GM12801 (cell line): ENCODE measurements at regions not wholly inside any gene's neighbourhood (a gene's known extent, or its start where the extent isn't known, plus 50 kb on each side); places are given as distances from the start of the nearest gene placed in this dataset.

ENCODE experiments used
- TF ChIP-seq, protein P1 (sequence below): IDR thresholded peaks from one replicate; pipeline ENCODE4 v1.5.1; 2011; ENCODE audit warnings: control low read depth; ENCODE audit not compliant: insufficient read length; ENCODE audit errors: extremely low read depth

DNA sequence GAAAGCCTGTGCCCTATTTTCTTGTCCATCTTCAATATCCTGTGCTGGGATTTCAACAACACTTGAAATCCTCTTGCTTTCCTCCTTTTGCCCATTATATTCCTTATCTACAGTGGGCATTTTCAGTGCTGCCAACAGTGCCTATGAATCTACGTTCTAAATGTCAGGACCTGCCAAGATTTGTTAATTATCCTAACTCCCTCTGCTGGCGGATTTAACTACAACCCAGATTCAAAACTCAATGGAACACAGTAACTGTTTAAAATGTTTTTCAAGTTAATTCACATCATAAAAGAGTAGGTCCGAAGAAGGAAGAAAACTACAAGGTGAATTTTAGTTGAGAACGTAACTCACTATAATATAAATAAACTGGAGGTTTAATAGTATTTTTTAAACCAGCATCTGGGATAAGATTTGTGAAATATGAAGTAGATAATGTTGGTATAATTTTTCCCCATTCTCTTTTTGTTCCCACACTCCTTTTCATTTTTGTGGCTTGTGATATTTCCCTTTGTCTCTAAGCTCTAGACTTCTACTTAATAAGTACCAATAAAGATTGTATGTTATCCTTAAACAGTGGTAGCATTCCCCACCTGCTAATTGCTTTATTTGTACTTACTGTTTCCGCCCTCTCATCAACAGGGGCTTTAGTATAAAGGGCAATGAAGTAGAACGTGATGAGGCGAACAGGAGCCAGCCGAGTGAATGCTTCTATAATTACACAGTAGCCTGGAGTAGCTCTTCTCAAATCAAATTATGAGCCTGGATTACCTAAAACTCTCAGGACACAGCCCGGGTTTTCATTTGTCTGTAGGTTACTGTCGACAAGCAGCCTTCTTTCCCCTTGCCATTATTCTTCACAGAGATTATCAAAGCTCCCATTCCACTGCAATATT lies 302.5 kb upstream of the ATP11B start:
- TF ChIP-seq, protein P1, sequence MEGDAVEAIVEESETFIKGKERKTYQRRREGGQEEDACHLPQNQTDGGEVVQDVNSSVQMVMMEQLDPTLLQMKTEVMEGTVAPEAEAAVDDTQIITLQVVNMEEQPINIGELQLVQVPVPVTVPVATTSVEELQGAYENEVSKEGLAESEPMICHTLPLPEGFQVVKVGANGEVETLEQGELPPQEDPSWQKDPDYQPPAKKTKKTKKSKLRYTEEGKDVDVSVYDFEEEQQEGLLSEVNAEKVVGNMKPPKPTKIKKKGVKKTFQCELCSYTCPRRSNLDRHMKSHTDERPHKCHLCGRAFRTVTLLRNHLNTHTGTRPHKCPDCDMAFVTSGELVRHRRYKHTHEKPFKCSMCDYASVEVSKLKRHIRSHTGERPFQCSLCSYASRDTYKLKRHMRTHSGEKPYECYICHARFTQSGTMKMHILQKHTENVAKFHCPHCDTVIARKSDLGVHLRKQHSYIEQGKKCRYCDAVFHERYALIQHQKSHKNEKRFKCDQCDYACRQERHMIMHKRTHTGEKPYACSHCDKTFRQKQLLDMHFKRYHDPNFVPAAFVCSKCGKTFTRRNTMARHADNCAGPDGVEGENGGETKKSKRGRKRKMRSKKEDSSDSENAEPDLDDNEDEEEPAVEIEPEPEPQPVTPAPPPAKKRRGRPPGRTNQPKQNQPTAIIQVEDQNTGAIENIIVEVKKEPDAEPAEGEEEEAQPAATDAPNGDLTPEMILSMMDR, result no peak

DNA sequence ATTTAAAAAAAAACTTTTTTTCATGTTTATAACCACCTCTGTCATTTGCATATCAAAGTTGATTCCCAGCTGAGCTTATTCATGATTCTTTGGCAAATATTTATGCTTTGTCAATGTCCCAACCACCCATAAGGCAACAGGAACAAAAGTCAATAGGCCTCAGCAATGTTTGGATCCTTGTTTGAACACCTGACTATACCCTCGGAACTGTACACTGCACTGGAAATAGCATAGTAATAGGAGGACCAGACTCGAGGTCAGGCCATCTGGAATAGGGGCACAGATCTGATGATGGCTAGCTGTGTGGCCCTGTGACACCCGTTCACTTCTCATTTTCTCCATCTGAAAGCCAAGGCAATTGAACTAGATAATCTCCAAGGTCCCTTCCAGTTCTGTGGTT lies 301.7 kb upstream of the ATP11B start:
- TF ChIP-seq, protein P1, result no peak

DNA sequence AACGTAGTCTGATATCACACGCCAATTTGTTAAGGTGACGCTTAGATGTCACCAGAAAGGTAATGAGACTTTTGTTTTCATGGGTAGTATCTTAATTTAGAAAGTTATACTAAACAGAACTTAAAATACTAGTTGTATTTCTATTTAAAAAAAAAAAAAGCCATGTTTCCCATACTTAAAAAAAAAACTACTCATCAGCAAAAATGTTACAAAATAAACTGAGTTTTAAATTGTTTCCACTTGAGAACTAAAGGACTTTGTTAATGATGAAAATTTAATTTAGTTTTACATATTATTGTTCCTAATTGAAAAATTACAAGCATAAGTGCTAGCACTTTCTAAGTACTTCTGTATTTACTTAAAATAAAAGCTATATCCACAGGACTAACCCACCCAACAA lies 300.8 kb upstream of the ATP11B start:
- TF ChIP-seq, protein P1, result no peak

DNA sequence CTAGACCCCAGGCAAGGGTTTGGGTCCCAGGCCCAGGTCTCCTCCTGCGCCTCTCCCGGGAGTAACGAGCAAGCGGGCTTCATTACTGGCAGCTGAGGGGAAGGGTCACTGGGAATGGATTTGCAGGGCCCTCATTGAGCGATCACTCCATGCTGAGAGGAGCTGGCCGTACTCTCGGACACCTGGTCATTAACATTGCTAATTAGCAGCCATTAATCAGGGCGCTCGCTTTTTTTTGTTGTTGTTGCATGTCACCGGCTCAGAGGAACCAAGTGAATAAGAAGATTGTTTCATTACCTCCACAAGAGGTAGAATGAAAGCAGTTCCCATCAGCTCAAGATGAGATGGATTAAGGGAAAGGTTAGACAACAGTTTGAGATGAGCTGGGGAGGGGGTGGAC lies 293.0 kb upstream of the ATP11B start:
- TF ChIP-seq, protein P1, result no peak

DNA sequence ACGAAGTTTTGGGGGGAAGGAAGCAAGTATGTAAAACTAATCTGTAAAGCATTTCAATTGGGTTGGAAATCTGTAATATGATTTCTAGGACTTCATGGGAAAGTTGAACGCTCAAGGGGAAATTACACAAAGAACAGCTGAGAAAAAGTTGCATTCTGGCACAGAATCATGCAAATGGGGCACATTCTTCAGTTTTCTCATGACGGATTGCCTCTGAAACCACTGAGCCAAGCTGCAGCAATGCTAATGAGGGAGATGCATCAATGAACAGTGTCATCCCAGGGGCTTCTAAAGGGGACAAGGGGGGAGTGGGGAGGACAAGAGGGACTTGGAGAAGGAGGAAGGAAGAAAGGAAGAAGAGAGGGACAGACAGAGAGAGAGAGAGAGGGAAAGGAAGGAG lies 291.4 kb upstream of the ATP11B start:
- TF ChIP-seq, protein P1, result no peak

DNA sequence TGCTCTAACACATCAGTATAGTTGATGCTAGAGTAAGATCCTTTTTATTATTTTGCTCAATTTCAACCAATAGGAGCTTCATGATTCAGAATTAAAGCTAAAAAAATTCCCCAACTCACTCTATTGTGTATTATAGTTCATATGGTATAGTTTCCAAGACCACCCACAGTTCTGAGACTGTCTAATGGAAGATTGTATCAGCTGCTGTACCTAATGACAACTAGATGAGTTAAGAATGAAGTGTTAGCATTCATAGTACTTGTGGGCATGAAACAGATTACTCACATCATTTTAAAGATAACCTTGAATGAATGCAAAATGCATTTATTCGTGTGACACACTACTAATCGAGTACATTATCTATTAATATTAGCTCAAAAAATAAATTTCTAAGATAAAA lies 289.9 kb upstream of the ATP11B start:
- TF ChIP-seq, protein P1, result no peak

DNA sequence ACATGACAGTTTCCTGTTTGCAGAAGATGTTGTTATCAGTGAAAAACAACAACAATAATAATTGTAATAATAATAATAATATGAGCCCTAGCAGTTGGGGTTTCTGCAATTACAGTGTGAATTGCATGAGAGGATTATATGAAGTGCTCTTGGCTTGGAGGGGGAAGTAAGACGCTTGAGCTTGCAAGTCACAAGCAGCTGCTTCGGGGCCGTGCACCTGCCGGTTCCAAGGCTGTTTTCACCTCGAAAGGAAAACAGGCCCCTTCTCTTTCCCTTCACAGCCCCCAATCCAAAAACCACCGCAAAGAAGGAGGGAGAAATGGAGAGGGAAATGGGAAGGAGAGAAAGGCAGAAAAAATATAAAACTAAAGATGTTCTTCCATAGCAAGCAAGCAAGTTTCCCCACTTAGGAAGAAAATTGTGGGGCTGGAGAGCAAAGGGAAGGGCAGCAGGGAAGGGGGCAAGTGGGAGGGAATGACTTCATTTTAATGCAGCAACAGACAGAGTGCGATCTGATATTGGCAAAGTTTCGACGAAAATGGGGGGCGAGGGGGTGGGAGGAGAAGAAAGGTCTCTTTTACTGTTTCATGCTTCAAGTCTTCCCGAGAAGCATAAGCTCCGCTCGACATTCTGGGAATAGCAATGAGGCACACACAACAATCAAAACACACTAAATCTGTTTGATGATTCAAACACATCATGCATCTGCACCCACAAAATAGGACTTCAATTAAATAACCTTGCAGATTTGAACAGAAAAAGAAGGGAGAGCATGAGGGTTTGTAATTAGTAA lies 284.2 kb upstream of the ATP11B start:
- TF ChIP-seq, protein P1, result no peak
